IPS-NIHi7 (cell line): ENCODE measurements at regions not wholly inside any gene's neighbourhood (a gene's known extent, or its start where the extent isn't known, plus 50 kb on each side); places are given as distances from the start of the nearest gene placed in this dataset.

ENCODE experiments used
- DNase-seq: peaks from one replicate; pipeline ENCODE4 v3.0.0; 2012; ENCODE audit warnings: mixed read lengths; ENCODE audit errors: extremely low spot score

DNA sequence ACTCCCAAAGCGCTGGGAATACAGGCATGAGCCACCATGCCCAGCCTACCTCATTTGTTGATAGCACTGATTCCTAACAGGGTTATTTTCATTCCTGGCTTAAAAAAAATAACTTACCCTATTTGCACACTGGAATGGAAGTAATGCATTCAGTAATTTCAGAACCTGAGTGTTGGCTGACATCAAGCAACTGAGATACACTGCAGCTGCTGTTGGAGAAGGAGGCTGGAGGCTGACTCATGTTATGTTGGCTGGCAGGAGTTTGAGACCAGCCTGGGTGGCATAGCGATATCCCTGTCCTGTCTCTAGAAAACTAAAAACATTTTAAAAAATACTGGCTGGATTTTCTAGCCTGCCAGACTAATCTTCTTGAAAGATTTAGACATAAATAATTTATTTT lies 385.1 kb upstream of the MEX3C start:
- DNase-seq = no peak

DNA sequence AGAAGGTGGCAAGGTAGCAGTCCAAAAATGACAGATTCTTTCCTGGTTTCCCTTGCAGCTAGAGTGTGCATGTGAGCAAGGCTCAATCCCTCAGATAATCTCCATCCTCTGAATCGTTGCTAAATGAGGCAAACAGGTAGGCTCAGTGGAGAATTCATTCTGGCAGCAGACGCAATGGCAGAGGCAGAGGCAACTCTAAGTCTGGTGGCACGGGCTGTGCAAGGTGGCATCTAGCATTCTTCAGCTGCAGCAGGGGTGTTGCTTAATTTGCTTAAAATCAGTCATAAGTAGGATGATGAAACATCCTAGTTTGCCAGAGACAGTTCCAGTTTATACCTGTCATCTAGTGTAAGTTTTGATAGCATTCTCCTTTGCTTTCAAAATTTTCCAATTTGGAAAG lies 391.1 kb upstream of the MEX3C start:
- DNase-seq = no peak

DNA sequence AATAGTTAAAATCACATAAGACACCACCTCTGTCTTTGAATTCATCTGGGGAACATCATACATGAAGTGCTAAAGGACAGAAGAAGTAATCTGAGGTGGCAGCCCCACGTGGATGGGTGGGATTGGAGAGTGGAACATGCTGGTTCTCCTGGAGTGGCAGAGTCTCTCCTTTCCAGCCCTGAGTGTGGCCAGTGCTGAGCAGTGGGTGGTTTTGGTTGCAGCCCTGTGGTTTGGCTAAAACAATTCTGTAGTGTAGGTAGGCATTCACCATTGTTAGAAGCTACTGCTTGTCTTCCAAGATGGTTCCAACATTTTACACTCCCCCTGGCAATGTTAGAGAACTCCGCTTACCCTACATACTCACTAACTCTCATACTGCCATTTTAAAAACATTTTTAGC lies 396.4 kb upstream of the MEX3C start:
- no peak for DNase-seq

DNA sequence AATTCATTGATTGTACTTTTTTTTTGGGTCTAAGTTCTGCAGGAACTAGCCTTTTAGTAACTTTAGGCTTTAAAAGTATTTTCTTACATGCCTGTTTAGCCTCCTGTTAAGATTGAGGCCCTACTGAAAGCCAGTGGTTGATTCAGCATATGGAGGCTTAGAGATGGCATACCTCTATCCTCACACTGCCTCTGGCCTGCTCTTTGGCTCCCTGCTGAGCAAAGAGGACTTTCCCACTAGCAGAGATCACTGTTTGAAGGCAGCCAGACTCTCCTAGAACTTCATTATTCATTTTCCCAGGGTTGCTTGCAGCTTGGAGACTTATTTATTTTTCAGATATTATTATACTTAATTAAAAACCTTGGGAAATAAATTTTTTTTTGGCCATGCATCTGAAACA lies 405.6 kb upstream of the MEX3C start:
- peak; percentile 44 for DNase-seq

DNA sequence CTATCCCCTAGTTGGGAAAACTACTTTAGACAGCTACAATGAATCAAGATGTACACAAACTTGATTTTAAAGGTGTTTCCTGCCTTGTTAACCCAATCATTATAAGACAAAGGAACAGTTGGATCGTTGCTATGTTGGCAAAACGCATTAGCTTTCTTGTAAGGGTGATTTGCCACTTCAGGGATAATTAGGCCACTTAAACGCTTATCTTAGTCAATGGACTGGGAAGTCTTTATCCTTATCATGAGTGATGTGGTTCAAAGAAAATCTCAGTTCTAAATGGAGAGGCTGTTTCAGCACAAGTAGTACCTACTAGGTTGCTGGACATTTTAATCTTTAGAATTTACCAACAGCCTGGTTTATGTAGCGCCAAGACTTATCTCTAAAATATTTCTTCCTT lies 406.1 kb upstream of the MEX3C start:
- no peak for DNase-seq

DNA sequence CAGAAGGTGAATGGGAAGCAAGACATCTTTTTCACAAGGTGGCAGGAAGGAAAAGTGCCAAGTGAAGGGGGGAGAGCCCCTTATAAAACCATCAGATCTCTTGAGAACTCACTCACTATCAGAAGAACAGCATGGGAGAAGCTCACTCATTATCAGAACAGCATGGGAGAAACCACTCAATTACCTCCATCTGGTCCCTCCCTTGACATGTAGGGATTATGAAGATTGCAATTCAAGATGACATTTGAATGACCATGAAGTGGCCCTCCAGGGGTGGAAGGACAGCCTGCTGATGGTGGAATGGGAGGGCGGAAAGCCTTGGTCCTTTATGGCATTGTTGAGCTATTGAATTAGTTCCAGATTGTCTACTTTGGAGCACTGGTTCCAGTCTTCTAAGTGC lies 413.0 kb upstream of the MEX3C start:
- no peak for DNase-seq

DNA sequence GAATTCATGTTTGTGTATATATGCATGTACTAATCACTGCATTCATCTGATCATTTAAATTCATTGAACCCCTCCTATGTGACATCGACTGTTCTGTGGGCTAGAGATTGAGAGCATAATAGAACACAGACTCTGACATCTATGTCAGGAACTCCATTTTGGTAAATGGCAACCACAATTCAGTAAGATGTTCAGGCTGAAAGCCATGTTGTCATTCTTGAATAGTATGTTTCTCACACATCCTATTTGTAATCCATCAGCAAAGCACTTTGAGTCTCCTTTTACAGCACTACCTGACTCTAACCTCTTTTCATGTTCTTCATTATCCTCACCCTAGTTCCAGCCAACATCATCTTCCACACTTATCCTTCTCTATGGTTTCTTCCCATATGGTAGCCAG lies 413.8 kb upstream of the MEX3C start:
- DNase-seq = no peak

DNA sequence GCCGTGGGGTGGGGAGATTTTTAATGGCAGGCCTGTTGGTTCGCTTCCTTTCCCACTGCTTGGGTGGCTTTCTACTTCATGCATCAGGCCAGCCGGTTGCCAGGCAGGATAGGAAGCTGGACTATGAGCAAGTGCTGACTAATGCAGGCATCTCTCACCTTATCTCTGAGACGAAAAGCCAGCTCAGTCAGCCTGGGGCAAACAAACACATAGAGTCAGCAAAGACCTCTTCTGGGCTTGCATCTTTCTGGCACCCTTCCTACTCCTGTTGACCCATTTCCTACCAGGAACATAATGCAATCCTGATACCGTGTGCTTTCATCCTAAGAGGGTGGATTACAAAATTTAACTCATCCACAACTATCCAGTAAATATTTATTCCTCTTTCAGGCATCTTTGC lies 416.6 kb upstream of the MEX3C start:
- peak; percentile 54 for DNase-seq

DNA sequence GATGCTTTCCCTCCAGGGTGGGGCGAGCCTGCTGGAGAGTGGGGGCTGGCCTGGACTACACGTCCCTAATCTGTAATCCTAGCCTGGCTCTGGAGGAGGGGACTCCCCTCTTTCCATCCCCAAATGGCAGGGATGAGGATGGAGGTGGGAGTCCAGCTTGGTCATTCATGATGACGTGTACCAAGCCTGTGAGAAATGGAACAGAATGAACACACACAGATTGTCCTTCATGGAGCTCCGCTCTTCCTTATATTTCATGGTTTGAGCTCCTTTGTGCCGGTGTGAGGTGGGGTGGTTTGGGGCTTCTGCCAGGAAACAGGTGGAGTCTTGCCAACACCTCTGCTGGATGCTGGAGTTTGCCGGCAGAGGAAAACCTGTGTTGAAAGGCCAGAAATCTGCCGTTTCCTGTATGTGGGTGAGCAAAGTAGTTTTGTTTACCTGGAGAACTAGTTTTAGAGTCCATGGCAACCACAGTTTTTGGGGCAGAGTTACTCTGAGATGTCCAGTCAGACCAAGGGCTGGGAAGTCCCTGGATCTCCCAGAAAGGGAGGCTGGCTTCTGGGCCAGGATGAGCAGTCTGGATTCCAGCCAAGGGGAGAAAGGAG lies 417.6 kb upstream of the MEX3C start:
- DNase-seq = no peak

DNA sequence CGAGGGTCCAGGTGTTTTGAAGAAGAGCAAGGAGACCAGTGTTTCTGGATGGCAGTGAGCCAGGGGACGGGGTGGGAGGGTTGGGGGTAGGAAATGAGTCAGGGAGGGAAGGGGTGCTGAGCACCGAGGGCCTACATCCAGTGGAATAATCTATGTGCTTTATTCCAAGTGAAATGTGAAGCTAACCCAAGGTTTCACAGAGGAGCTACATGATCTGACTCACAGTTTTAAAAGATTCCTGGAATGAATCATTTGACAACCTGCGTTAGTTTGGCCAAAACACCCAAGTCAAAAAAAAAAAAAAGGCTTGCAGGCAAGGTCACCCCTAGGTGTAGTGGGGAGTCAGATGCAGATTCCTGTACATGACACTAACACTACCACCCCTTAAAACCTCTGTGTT lies 419.7 kb upstream of the MEX3C start:
- no peak for DNase-seq

DNA sequence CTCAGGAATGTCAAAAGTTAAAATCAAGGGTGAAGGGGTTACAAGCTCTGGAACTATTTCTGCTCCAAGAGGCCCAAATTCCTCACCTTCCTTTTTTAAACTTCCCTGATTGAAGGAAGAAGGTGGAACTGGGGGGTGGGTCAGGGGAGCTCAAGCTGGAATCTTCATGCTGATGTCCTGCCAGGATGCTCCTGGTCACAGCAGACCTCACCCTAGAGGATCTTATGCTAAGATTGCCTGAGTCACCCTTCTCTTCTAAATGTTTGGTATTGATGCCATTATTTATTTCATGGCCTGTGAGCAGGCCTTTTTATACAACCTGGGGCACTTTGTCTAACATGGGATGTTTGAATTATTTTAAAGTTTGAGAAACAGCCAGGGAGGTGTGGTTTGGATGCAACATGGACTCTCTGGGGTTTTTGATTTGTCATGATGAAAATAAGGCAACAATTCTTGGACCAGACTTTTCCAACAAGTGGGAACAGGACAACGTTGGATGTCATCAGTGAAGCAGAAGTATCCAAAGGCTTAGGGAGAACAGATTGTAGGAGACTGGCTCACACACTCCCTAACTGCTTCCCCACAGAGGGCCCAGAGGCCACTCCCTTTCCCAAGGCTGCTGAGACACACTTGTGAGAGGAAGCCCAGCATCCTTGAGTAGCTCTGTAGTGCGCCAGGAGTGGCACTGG lies 420.2 kb upstream of the MEX3C start:
- DNase-seq = no peak

DNA sequence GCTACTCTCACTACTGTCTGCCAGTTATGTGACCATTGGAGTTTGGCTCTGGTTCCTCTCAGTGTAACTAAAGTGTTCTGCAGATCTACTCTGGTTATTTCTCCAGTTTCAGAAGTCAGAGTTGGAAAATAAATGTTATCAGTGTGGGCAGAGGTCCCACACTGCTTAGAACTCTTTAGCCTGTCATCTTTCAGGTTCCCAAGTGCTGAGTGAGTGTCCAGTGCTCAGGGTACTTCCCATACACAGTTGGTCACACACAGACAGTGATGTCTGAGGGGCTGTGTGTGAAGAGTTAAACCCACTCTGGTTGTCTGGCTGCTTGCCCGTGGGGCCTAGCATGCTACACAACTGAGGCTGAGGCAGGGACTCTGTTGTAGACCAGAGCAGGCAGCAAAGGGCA lies 421.8 kb upstream of the MEX3C start:
- no peak for DNase-seq

DNA sequence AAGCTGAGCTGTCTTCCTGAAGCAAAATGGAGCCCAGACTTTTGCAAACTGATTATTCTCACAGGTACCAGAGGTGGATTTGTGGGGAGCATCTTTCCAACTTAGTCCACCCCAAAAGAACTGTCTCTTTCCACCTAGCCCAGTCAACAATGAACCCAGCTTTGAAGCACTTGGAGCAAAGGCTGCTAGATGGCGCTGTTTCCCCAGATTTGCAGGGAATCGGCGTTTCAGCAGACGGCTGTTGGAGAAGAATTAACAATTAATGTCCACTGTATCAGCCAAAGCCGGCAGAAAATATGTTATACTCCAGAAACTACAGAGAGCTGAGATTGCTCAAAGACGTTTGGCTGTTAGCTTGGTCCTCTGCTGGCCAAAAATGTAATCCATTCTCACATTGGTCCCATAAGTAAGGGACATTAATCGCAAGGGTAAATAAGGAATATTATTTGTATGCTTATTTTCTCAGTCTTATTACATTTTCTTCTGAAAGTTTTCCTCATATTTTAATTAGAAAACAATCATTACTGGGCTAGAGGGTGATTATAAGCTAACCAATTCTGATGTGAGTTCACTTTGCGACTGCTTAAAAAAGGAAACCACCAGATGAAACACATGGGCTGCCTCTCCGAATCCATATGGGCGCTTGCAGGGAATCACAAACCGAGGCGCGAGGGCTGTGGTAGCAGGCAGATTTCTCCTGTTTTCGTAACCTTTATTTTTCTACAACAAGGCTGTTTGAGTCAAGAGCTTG lies 423.8 kb upstream of the MEX3C start:
- DNase-seq = peak; percentile 70

DNA sequence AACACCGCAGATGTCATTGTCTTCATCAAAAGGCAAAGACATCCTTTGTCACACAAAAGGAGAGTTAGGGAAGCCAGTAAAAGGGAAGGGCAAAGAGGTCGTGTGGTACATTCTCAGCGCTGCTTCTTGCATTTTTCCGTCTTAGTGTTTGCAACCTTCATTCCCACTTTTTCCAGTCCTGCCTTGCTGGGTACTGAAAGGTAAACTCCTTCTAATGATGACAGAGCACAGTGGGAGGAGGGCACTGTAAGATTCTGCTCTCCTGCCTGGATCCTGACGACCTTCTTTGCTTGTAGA lies 424.3 kb upstream of the MEX3C start:
- DNase-seq = no peak

DNA sequence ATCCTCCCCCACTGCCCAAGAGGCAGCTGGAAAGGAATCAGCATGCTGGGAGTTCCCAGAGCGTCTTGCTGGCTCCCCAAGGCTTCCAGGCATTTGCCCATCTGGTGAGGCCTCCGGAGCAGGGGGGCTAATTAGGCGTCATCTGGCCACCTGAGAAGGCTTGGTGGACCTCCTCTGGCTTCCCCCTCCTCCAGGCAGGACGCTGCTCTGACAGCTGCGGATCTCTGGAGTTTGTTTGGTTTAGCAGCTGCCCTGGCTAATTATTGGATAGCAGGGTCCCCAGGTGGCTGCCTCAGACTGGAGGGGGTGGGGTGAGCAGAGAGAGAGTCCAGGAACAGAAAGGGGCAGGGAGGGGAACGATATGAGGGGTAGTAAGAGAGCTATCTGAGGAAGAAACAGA lies 425.2 kb upstream of the MEX3C start:
- no peak for DNase-seq

DNA sequence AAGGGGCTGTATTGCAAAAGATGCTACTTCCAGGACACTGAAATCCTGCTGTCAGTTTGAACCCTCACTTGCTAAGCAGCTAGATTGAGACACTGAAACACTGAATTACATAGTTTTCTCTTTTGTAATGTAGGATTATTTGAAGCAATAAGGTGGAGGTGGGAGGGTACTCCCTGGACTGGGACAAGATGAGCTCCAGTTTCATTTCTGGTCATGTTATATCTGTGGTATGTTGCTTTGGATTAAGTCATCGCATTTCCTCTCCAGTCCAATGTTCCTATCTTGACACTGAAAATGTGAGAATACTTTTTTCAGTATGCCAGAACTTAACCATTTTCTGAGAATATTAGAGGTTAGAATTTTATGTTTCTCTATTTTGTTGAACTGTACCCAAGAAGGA lies 426.2 kb upstream of the MEX3C start:
- DNase-seq = no peak

DNA sequence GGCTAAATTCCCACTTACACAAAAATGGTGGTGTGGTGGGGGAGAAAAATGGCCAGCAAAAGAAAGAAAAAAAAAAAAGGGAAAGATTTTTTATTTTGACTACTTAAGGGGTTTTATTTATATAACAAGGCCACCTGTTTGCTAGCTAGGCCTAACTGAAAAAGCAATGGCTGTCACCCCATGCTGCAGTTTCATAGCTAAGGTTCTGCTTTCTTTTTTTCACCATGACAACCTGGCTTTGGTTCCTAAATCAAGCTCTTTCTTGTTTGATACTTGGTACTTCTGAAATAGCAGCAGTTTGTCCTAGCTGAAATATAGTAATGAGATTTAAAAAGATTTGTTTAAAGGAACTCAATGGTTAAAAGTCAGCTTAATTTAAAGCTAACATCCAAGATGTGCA lies 433.2 kb upstream of the MEX3C start:
- no peak for DNase-seq

DNA sequence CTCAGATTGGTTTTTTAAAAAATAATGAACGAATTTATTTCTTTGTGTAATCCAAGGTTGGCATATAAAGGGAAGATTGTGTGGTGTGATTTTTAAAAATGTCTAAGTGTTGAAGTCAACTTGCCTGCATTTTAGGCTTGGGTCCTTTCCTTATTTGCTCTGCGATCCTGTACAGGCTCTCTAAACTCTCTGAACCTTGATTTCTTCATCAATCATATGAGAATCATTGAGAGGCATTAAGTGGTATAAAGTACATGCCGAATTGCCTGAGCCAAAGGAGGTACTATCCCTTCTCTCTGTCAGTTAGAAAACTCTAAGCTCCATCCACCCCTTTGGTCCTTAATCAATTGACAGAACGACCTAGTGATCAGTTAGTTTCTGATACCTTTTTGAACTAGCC lies 440.4 kb upstream of the MEX3C start:
- no peak for DNase-seq

DNA sequence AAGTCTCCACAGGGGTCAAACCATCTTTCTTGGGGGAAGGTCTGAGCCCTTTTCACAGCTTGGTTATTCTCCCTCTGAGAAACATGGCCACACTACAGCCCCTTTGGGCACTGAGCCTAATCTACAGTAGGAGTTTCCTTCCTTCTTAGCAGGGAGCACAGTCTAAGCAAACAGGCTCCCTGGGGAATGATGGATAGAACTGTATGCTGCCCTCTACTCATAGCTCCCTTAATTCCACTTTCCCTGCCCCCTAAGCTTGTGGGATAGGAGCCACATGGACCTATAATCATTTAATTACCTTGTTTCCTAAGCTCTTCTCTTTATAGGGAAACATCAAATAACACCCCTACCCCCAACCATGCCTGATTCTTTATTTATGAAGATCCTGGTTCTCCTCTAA lies 442.1 kb upstream of the MEX3C start:
- no peak for DNase-seq

DNA sequence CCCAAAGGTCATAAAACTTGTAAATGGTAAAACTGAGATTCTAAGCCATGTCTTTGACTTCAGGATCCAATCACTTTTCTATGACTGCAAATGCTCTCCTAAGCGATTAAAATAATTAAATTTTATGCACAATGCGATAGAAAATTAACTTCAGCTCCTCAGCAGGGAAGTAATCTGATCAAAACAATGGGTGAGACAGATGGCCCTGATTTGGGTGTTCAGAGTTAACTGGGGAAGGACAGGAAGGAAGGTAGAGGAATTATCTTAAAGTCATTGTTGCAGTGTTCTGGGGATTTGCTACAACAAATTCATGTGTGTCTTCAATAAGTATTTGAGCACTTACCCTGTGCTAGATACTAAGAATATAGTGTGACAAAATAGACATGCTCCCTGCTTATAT lies 446.0 kb upstream of the MEX3C start:
- DNase-seq = no peak

DNA sequence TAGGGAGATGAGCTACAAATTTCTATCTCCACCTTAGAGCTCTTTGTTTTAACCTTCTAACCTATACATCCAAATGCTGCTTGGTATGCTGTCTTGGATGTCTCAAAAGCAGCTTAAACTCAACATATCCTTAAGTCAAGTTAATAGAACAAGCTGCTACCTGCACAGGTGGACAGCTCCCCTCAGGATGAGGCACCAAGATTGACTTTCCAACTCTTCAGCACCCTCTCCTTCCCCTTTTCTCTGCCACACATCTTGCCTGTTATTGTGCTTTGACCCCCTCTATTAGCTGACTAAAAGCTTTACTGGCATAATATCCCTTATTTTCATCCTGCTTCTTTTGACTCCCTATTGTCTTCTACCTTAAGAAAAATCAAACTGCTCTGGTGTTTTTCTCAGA lies 448.1 kb upstream of the MEX3C start:
- DNase-seq = no peak

DNA sequence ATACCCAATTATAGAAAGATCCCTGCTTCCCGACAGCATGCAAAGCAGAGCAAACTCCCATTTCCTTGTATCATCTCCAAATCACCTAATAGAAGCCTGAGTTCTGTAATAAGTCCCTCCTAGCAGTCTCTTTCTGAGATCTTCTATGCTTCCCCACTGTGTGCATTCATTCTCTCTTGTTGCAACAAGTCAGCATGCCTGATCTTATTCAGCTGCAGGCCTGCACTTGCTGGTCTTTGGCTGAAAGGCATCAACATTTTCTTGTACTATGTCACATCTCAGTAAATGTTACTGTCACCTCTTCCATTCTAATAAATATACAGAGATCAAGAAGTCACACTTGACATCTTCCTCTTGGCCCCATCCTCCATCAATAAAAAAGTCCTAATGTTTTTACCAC lies 449.9 kb upstream of the MEX3C start:
- DNase-seq = no peak

DNA sequence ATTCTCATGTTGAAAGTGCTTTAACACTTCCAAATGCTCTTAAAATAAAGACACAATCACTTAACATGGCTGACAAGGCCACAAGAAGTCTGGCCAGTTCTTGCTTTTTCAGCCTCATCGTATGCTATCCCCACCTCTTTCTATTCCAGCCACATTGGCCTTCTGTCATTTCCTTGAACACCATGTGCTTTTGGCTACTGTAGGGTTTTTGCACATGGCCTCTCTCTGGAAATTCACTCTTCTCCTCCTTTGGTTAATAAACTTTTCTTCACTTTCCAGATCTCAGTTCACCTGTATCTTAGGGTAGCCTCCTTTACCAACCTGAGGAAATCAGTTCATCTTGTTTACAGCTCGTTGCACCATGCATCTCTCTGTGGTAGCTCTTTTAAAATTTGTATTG lies 450.5 kb upstream of the MEX3C start:
- no peak for DNase-seq

DNA sequence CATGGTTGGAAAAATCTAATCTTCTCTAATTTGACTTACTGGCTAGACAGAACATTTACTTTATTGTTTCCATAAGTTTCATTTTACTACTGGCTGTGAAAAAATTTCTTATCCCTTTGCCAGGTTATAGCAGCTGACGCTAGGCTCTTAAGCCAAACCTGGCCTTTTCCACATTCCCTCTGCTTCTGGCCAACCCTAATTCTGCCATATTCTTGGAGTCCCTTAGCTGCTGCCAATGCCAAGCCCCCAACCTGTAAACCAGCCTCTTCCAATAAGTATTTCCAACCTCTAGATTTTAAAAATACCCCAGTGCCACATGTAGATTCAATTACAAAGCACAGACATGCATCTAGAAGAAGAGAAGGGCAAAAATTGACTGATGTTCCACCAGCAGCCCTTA lies 452.3 kb upstream of the MEX3C start:
- DNase-seq = no peak
